M059J (cell line): ENCODE measurements at regions not wholly inside any gene's neighbourhood (a gene's known extent, or its start where the extent isn't known, plus 50 kb on each side); places are given as distances from the start of the nearest gene placed in this dataset.
"Not testable (repeated sequence)": the region's sequence is repeated elsewhere in the genome, so short reads cannot be mapped to it uniquely, and the experiment has no call there.

Experiments
- DNase-seq: peaks from one replicate; pipeline ENCODE4 v3.0.0-alpha.2; 2012; ENCODE audit warnings: low read depth

- no peak for DNase-seq
These were observed 437.8 kb upstream of the NPVF start for GRCh38 chr7:25665903-25666670.

- DNase-seq: no peak
These were observed 438.4 kb upstream of the NPVF start for GRCh38 chr7:25666671-25667060.

- DNase-seq: no peak
These were observed 441.0 kb upstream of the NPVF start for GRCh38 chr7:25669281-25669781.

GRCh38 chr7:25669961-25670841, 441.9 kb upstream of the NPVF start:
- no peak for DNase-seq

- DNase-seq: no peak
These were observed 442.8 kb upstream of the NPVF start for GRCh38 chr7:25671111-25671510.

GRCh38 chr7:25672496-25672895, 444.2 kb upstream of the NPVF start:
- no peak for DNase-seq

- DNase-seq: no peak
These were observed 447.6 kb upstream of the NPVF start for GRCh38 chr7:25675789-25676474.

GRCh38 chr7:25677595-25677994, 449.3 kb upstream of the NPVF start:
- DNase-seq: no peak

DNA sequence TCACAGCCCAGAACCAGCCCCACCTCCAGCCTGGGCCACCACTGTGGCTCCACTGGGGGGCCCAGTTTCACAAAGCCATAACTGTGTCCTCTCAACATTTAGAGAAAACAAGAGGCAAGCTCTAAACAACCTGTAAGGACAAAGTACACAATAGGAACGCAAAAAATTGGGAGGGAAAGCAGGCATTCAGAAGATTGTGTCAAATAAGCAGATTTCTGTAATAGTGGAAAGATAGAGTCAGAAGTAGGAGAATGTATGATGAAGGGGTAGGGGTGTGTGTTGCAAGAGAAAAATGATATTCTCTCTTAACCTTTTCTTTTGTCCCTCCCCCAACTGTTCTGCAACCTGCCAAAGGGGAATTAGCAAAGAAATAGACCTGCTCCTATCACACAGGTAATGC, 449.9 kb upstream of the NPVF start:
- no peak for DNase-seq

GRCh38 chr7:25680636-25681035, 452.4 kb upstream of the NPVF start:
- no peak for DNase-seq

DNA sequence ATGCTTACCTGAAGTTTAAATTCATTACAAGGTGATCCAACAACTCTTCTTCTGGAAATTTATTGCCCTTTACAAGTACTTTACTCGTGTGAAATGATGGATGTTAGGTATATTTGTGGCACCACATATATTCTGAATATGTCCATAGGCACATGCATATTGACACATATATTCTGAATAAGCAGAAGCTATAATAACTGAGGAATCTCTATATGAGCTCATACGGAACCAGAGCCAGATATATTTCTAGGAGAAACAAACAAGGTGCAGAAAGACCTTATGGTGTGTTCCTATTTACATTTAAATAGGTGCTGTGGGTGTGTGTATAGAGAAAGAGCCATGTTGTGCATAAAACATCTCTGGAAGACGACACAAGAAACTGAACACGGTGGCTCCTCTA, 456.1 kb upstream of the NPVF start:
- no peak for DNase-seq

DNA sequence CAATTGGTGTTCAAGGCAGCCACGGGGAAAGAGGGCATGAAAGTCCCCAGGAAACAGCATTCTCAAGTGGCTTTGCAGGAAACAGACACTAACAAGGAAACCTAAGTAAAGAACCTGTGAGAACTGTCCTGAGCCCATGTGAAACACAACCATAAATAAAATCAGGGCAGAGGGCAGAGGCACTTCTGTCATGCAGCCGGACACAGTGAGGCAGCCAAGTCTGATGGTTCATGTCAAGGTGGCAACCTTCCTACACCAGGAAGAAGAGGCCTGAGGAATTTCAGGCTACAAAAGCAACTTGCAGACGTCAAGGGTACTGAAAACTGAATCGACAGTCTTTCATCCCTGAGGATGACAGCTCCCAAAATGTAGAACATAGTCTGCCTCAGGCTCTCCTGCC, 458.2 kb upstream of the NPVF start:
- DNase-seq: no peak

GRCh38 chr7:25694211-25694610, 457.8 kb upstream of the NFE2L3 start:
- no peak for DNase-seq

DNA sequence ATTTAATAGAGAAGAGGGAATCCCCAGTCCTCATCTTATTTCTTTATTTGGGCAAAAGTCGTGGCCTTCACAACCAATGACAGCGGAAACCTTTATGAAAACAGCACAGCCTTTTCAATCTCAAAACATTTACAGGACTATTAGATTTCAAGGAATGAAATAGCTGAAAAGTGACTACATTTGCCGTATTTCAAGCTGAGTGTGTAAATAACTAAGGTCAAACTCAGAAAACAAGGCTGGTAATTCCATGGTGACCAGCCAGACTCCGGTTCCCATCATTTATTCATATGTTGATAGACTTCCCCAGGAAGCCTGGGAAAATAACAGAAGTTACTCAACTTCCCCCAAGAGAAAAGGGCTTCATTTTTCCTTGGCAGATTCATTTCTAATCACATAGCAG, 457.3 kb upstream of the NFE2L3 start:
- no peak for DNase-seq

DNA sequence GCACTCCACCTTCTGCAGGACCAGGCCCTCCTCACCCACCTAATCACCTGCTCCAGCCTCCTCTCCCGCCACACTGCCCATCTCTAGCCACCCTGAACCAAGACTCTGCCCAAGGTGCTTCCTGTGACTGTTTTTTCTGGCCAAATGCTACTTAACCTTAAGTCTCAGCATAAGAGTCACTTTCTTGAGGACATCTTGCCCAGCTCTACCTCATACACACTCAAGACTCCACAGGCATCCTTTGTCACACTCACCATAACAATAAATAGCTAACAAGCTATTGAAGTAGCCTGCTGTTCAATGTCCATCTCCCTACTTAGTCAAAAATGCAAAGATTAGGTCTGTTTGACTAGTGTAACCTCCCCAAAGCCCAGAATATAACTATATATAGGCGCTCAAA, 455.4 kb upstream of the NFE2L3 start:
- DNase-seq: no peak

GRCh38 chr7:25698451-25699113, 453.4 kb upstream of the NFE2L3 start:
- DNase-seq: no peak

DNA sequence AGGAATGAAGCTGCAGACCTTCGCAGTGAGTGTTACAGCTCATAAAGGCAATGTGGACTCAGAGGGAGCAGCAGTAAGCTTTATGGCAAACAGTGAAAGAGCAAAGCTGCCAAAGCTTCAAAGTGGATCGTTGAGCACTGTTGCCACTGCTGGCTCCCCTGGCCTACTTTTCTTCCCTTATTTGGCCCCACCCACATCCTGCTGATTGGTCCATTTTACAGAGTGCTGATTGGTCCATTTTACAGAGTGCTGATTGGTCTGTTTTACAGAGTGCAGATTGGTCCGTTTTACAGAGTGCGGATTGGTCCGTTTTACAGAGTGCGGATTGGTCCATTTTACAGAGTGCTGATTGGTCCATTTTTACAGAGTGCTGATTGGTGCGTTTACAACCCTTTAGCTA, 451.9 kb upstream of the NFE2L3 start:
- DNase-seq: not testable (repeated sequence)

DNA sequence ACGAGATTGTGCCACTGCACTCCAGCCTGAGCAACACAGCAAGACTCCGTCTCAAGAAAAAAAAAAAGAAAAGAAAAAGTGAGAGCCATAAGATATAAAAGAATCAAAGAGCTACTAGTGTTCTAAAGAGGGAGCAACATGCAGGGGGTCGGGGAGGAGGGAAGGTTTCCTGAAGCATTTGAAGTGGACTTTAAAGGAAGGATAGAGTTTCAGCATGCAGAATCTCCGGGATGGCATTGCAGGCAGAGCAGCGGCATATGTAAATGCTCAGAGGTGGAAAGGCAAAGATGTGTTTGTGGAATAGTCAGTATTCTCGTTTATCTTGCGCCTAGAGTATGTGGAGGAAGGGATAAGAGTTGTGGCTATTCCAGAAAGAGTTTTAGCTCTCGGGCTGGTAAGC, 447.6 kb upstream of the NFE2L3 start:
- DNase-seq: no peak

GRCh38 chr7:25706764-25707163, 445.2 kb upstream of the NFE2L3 start:
- DNase-seq: no peak

DNA sequence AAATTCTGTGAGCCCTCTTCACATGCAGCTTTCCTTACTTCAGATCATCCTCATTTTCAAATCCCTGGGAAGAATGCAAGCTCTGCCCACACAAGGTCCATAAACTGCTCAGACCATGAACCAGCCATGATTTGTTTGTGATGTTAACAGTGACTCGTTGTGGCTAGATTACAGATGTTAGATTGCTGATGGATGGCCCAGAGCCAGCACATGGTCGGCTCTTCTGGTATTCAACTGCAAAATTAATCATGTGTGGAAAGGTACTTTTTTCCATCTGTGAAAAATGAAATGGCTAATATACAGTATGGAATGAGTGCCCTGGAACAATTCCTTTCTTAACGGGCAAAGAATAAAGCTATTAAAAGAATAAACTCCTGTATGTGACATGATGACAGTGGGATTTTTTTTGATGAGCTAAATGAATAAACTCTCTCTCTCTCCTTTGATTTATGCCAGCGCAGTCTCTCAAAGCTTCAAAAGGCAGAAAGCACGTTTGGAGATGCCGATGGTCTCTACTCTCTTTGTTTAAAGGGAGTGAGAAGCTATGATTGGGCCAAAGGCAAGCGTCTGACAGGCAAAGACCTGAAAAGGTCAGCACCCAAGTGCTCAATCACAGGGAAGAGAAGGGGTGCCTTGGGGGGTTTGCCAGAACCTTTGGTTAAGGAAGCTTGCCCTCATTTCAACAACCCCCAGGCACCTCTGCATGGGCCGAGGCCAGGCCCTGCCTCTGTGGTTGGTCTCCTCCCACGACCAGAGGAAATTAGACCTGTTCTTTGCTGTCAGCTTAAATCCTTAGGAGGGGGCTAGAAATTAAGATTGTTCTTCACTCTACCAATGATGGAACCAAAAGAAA, 444.0 kb upstream of the NFE2L3 start:
- DNase-seq: peak; percentile 23

GRCh38 chr7:25710959-25711358, 441.0 kb upstream of the NFE2L3 start:
- DNase-seq: no peak
